HL-60 (cell line): ENCODE measurements at regions not wholly inside any gene's neighbourhood (a gene's known extent, or its start where the extent isn't known, plus 50 kb on each side); places are given as distances from the start of the nearest gene placed in this dataset.

Source experiments
- DNase-seq, 2 experiments: peaks; one replicate each; pipeline ENCODE4 v3.0.0-alpha.2; 2010 to 2020; ENCODE audit warnings: low read depth in 1 of 2, low spot score in 1 of 2
- H3K27ac ChIP-seq: fragments of 250-450 bp; sonication (Bioruptor Pico); replicated peaks from 2 replicates; pipeline ENCODE4 v1.5.1; 2020; ENCODE audit warnings: mild to moderate bottlenecking, moderate library complexity
- H3K27me3 ChIP-seq: fragments of 250-450 bp; sonication (Bioruptor Pico); 2 replicates; pipeline ENCODE4 v1.5.1; 2021; ENCODE audit warnings: mild to moderate bottlenecking, moderate library complexity; ENCODE audit not compliant: insufficient read depth, poor library complexity, severe bottlenecking
- H3K4me3 ChIP-seq: replicated peaks from 2 replicates; pipeline ENCODE4 v1.5.1; 2011; ENCODE audit warnings: mild to moderate bottlenecking, control low read depth, low read length; ENCODE audit not compliant: insufficient read depth
- GABPA ChIP-seq: IDR thresholded peaks from 2 replicates; pipeline ENCODE4 v1.6.1; 2012; ENCODE audit warnings: low read depth
- POLR2AphosphoS5 ChIP-seq: IDR thresholded peaks from 2 replicates; pipeline ENCODE4 v1.6.1; 2012; ENCODE audit warnings: low read depth
- SPI1 ChIP-seq: IDR thresholded peaks from 2 replicates; pipeline ENCODE4 v1.6.1; 2012; ENCODE audit warnings: low read depth, mild to moderate bottlenecking, borderline replicate concordance
- TF ChIP-seq, protein P1 (sequence below): IDR thresholded peaks from one replicate; pipeline ENCODE4 v1.5.1; 2011; ENCODE audit warnings: low read length, control low read depth, inconsistent platforms; ENCODE audit not compliant: insufficient read depth
- TF ChIP-seq, protein P2 (sequence below): IDR thresholded peaks from 2 replicates; pipeline ENCODE4 v1.6.1; 2012; ENCODE audit warnings: low read depth; ENCODE audit not compliant: insufficient replicate concordance

DNA sequence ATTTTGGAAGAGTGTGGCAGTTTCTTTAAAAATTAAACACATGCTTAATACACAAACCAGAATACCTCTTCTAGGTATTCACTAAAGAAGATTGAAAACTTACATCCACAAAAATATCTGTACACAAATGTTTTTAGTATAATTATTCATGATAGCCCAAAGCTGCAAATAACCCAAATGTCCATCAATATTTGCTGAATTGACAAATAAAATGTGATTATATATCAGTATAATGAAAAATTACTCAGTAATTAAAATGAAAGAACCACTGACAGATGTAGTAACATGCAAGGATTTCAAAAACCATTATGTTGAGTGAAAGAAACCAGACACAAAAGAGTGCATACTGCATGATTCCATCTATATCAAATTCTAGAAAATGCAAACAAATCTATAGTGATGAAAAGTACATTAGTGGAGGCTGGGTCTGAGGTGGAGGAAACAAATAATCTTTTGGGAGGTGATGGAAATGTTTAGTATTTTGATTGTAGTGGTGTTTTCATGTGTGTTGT lies 94.8 kb downstream of the QPCT start:
- TF ChIP-seq, protein P1, sequence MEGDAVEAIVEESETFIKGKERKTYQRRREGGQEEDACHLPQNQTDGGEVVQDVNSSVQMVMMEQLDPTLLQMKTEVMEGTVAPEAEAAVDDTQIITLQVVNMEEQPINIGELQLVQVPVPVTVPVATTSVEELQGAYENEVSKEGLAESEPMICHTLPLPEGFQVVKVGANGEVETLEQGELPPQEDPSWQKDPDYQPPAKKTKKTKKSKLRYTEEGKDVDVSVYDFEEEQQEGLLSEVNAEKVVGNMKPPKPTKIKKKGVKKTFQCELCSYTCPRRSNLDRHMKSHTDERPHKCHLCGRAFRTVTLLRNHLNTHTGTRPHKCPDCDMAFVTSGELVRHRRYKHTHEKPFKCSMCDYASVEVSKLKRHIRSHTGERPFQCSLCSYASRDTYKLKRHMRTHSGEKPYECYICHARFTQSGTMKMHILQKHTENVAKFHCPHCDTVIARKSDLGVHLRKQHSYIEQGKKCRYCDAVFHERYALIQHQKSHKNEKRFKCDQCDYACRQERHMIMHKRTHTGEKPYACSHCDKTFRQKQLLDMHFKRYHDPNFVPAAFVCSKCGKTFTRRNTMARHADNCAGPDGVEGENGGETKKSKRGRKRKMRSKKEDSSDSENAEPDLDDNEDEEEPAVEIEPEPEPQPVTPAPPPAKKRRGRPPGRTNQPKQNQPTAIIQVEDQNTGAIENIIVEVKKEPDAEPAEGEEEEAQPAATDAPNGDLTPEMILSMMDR: no peak
- TF ChIP-seq POLR2AphosphoS5: no peak
- TF ChIP-seq, protein P2, sequence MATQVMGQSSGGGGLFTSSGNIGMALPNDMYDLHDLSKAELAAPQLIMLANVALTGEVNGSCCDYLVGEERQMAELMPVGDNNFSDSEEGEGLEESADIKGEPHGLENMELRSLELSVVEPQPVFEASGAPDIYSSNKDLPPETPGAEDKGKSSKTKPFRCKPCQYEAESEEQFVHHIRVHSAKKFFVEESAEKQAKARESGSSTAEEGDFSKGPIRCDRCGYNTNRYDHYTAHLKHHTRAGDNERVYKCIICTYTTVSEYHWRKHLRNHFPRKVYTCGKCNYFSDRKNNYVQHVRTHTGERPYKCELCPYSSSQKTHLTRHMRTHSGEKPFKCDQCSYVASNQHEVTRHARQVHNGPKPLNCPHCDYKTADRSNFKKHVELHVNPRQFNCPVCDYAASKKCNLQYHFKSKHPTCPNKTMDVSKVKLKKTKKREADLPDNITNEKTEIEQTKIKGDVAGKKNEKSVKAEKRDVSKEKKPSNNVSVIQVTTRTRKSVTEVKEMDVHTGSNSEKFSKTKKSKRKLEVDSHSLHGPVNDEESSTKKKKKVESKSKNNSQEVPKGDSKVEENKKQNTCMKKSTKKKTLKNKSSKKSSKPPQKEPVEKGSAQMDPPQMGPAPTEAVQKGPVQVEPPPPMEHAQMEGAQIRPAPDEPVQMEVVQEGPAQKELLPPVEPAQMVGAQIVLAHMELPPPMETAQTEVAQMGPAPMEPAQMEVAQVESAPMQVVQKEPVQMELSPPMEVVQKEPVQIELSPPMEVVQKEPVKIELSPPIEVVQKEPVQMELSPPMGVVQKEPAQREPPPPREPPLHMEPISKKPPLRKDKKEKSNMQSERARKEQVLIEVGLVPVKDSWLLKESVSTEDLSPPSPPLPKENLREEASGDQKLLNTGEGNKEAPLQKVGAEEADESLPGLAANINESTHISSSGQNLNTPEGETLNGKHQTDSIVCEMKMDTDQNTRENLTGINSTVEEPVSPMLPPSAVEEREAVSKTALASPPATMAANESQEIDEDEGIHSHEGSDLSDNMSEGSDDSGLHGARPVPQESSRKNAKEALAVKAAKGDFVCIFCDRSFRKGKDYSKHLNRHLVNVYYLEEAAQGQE: no peak
- TF ChIP-seq GABPA: no peak
- TF ChIP-seq SPI1: no peak
- DNase-seq: no peak
- no peak overlapping the region for H3K4me3 ChIP-seq
- no peak overlapping the region for H3K27ac ChIP-seq
- H3K27me3 ChIP-seq: no peaks in the 10 kb centered on the region

DNA sequence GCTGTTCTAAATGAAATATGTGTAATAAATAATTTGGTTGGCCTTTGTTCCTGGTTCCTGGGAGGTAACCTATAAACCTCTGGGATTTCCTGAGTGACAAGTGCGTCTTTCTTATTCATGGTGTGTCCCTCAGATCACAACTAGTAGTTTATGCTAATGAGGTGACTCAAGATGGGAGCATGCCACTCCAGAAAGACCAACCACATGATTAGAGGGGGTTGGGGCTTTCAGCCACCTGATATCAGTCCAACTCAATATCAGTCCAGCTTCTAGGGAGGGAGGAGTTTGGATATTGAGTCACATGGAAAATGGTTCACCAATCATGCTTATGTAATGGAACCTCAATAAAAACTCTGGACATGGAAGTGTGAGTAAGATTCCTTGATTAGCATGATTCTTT lies 96.6 kb downstream of the QPCT start:
- TF ChIP-seq POLR2AphosphoS5 (no peak), SPI1 (no peak)
- TF ChIP-seq, protein P1: no peak
- H3K27me3 ChIP-seq: no peaks in the 10 kb centered on the region
- no peak overlapping the region for H3K27ac ChIP-seq
- H3K4me3 ChIP-seq: no peak overlapping the region
- no peak for DNase-seq

DNA sequence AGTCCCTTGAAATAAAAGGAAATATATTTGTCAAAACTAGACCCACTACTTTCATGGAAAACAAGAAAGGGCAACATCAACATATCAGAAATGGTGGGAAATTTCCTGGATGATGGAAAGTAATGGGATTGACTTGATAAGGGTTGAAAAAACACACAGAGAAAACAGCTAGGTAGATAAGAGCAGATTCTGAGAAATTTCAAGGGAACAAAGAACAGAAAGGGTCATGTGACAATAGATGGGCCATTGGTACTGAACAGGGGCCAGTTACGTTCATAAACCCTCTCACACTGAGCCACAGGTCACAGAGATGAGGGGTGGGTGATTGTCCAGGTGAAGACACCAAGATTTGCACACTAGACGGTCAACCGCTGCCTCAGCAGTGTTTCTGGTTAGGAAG lies 98.7 kb downstream of the QPCT start:
- no peak overlapping the region for H3K4me3 ChIP-seq
- TF ChIP-seq GABPA (no peak), POLR2AphosphoS5 (no peak), SPI1 (no peak)
- TF ChIP-seq, protein P1: no peak
- TF ChIP-seq, protein P2: no peak
- H3K27me3 ChIP-seq: no peaks in the 10 kb centered on the region
- H3K27ac ChIP-seq: no peak overlapping the region
- DNase-seq: no peak

DNA sequence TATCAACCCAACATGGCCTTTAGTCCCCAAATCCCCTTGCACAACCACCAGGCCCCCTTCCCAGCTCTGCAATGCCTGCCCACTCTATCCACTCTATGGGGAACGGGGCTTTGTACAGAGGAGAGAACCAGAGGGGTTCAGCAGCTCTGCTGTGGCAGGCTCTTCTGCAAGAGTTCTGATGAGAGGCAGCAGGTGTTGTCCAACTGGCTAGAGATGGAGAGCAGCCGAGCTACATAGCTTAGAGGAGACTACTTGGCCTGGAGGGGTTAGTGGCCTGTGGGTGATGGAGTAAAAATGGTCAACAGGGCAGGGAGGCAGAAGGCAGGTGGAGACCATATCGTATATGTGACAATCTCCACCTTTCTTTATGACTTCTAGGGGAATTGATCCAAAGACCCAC lies 103.0 kb downstream of the QPCT start:
- Histone ChIP-seq H3K27me3 (no peaks in the 10 kb centered on the region), H3K27ac (no peak overlapping the region), H3K4me3 (no peak overlapping the region)
- TF ChIP-seq, protein P1: no peak
- TF ChIP-seq, protein P2: no peak
- no peak for TF ChIP-seq GABPA
- no peak for TF ChIP-seq POLR2AphosphoS5
- no peak for TF ChIP-seq SPI1
- DNase-seq: no peak
